NCI-H2107 treated with DMSO at 0.1 percent for 48 hours (cell line): ENCODE measurements at regions not wholly inside any gene's neighbourhood (a gene's known extent, or its start where the extent isn't known, plus 50 kb on each side); places are given as distances from the start of the nearest gene placed in this dataset.
"Not testable (repeated sequence)": the region's sequence is repeated elsewhere in the genome, so short reads cannot be mapped to it uniquely, and the experiment has no call there.

ENCODE experiments used
- DNase-seq: peaks from one replicate; lab custom pipeline; 2025; ENCODE audit not compliant: unreplicated experiment; lab: John Stamatoyannopoulos, UW

- DNase-seq, result no peak
Measured at GRCh38 chr2:116132833-116133232, 1681.7 kb upstream of the DDX18 start.

DNA sequence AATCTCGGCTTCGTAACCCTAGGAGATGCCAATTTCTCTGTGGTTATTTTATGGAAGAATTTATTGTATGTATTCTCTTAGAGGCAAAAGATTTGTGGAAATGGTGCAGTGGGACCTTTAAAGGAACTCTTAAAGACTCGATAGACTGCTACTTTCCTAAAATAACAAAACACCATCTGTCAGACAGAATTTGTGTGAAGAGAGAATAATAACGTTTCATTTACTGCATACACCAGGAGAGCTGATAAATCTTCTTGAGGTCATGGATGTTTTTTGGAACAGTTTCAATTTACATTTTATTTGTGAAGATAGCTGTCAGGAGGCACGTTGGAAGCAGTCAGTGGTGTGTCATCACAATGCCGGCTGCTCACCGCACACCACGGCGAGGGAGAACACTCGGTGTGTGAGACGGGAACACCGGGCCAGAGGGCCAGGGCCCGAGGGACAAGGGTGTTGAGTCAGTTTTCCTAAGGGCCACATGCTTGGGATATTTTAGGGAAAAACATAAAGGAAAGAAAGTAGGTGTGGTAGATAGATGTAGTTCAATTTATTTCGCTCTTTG lies 1681.0 kb upstream of the DDX18 start:
- no peak for DNase-seq

- DNase-seq, result no peak
Measured at GRCh38 chr2:116141891-116142474, 1672.5 kb upstream of the DDX18 start.

GRCh38 chr2:116142644-116143227 lies 1671.8 kb upstream of the DDX18 start:
- DNase-seq, result no peak

DNA sequence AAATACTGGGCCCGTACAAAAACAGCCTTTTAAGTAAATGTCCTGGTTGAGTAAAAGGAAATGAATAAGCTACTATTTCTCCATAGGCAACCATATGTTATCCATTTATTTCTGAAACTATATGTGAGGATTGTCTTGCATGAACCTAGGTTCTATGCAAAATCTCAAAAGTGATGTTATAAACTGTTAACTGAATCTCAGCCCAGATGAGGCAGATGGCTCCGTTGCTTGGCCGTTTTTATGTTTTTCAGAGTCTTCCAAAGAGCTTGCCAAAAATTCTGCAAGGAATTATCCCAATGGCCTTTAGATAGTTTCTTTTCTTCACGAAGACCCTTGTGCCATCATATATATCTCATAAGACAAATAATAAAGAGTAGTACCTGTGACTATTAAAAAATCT lies 1669.5 kb upstream of the DDX18 start:
- no peak for DNase-seq

- no peak for DNase-seq
Measured at GRCh38 chr2:116148361-116148760, 1666.1 kb upstream of the DDX18 start.

DNA sequence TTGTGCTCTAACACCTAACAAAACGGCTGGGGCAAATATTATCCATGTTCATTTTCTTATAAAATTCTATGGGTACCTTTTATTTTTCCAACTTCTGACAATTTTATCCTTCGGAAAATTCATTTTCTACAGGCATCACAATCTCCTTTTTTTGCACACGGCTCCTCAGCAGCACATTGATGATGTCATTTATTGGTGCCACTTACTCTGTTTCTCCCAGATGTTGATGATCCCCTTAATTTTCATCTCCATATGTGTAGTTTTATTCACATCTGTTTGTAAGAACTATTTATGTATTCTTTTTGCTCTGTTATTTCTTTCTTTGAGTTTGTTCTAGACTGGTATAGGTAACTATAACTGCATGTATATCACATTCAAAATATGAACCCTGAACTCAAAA lies 1660.8 kb upstream of the DDX18 start:
- DNase-seq, result no peak

GRCh38 chr2:116160657-116161056 lies 1653.8 kb upstream of the DDX18 start:
- no peak for DNase-seq

DNA sequence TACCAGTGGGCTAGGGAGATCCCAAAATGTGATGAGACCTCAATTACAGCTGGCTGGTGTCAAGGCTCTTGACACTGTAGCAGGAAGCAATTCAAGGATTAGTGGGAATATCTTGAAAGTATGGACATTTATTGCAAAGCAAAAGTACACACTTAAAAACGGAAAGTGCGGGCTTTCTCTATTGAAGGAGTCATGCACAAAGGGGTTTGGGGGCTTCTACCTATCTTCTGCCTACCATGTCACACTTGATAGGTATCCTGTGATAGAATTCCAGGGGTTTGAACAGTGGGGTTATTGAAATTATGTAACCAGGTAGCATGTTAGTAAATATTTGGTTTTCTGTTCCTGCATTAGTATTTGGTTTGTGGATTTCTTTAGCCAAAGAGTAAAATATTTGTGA lies 1652.1 kb upstream of the DDX18 start:
- no peak for DNase-seq

GRCh38 chr2:116167107-116167506 lies 1647.4 kb upstream of the DDX18 start:
- no peak for DNase-seq

GRCh38 chr2:116180072-116180471 lies 1634.4 kb upstream of the DDX18 start:
- no peak for DNase-seq

GRCh38 chr2:116190684-116191083 lies 1623.8 kb upstream of the DDX18 start:
- DNase-seq, result not testable (repeated sequence)

GRCh38 chr2:116200086-116200485 lies 1614.4 kb upstream of the DDX18 start:
- no peak for DNase-seq

DNA sequence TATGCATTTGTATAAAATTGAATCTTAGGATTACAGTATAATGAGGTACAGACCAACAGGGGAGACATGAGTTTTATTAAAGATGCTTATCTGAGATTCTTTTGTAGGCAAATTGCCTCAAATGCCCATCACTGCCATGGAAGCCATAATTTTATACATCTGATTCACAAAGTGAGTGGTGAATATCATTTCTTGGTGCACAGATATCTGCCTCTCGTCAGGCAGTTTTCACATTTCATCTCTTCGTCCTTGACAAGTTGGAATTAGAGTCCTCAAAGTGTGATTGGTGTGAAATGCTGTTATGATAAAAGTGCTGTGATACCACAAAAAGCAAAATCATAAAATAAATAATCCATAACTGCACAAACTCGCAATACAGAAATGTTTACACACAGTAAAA lies 1602.8 kb upstream of the DDX18 start:
- DNase-seq, result no peak

- DNase-seq, result no peak
Measured at GRCh38 chr2:116222793-116223192, 1591.7 kb upstream of the DDX18 start.

GRCh38 chr2:116223912-116224311 lies 1590.6 kb upstream of the DDX18 start:
- DNase-seq, result no peak

DNA sequence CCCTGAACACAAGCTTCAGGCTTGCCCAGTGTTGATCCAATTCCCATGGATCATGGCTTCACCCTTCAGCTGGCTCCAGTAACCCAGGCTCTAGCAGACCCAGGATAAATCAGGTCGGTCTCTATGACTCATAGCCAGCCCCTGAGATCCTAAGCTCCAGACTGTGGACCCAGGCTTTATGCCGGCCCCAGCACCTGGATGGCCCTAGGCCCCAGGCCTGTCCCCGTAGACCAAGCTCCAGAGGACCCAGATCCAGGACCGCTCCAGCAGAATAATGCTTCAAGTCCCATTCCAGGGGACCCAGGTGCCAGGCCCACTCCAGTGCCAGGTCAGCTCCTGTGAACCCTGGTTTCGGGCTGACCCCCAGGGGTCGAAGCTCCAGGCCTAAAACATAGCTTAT lies 1589.9 kb upstream of the DDX18 start:
- DNase-seq, result no peak

GRCh38 chr2:116238511-116238910 lies 1576.0 kb upstream of the DDX18 start:
- no peak for DNase-seq

- DNase-seq, result no peak
Measured at GRCh38 chr2:116250376-116250775, 1564.1 kb upstream of the DDX18 start.

DNA sequence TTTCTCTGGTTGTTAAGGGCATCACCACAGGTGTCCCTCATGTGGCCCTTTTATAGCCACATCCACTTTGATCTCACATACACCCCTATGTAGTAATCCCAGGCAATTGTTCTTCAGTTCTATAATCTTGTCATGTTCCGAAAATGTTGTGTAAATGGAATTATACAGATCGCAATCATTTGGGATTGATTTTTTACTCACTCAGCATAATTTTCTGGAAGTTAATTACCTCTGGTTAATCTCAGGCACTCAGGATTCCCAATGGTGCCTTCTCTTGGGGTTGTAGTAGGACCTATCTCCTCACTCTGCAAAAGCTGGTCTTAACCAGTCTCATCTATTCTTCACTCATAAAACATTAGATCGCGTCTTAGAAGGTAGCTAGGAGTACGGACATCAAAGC lies 1549.6 kb upstream of the DDX18 start:
- DNase-seq, result no peak

- DNase-seq, result no peak
Measured at GRCh38 chr2:116269040-116269439, 1545.5 kb upstream of the DDX18 start.

GRCh38 chr2:116304328-116304727 lies 1510.2 kb upstream of the DDX18 start:
- DNase-seq, result no peak

DNA sequence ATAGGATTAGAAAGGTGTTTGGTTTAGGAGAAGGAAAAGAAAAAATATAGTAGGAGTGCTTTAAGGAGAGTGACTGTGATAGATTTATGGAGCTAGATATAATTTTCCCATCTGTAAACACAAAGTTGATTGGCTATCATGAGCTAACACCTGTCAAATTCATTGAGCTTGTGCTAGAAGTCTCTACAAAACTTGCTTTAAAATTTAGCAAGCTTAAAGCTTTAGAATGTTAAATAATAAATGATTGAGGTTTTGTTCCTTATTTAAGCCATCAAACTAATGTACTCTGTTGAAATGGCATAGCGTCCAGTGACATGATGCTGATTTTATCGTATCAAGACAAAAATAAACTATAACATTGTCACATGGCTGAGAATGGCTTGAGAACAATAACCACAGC lies 1497.4 kb upstream of the DDX18 start:
- no peak for DNase-seq
